ENCODE measurements at regions not wholly inside any gene's neighbourhood (a gene's known extent, or its start where the extent isn't known, plus 50 kb on each side); places are given as distances from the start of the nearest gene placed in this dataset.

GRCh38 chr16:73563709-73564108, 515.8 kb upstream of the ZFHX3 start:
- DNase-seq: no peak

- no peak for DNase-seq
Observed at GRCh38 chr16:73560497-73560896, 512.6 kb upstream of the ZFHX3 start.

GRCh38 chr16:73558219-73558618, 510.3 kb upstream of the ZFHX3 start:
- no peak for DNase-seq

GRCh38 chr16:73553941-73554660, 506.2 kb upstream of the ZFHX3 start:
- no peak for DNase-seq

- no peak for DNase-seq
Observed at GRCh38 chr16:73549984-73550631, 502.2 kb upstream of the ZFHX3 start.

- DNase-seq: no peak
Observed at GRCh38 chr16:73547552-73548403, 499.9 kb upstream of the ZFHX3 start.

GRCh38 chr16:73546341-73546845, 498.5 kb upstream of the ZFHX3 start:
- no peak for DNase-seq

- DNase-seq: no peak
Observed at GRCh38 chr16:73545755-73546154, 497.8 kb upstream of the ZFHX3 start.

- no peak for DNase-seq
Observed at GRCh38 chr16:73545290-73545689, 497.4 kb upstream of the ZFHX3 start.

- no peak for DNase-seq
Observed at GRCh38 chr16:73544826-73545225, 496.9 kb upstream of the ZFHX3 start.

- DNase-seq: no peak
Observed at GRCh38 chr16:73543970-73544599, 496.2 kb upstream of the ZFHX3 start.

- DNase-seq: no peak
Observed at GRCh38 chr16:73543331-73543969, 495.5 kb upstream of the ZFHX3 start.

- DNase-seq: no peak
Observed at GRCh38 chr16:73542885-73543284, 495.0 kb upstream of the ZFHX3 start.

GRCh38 chr16:73537921-73538320, 490.0 kb upstream of the ZFHX3 start:
- DNase-seq: no peak

- no peak for DNase-seq
Observed at GRCh38 chr16:73536931-73537330, 489.0 kb upstream of the ZFHX3 start.

GRCh38 chr16:73531021-73531420, 483.1 kb upstream of the ZFHX3 start:
- DNase-seq: no peak

- DNase-seq: no peak
Observed at GRCh38 chr16:73530529-73530928, 482.6 kb upstream of the ZFHX3 start.

- DNase-seq: no peak
Observed at GRCh38 chr16:73529303-73530012, 481.5 kb upstream of the ZFHX3 start.

GRCh38 chr16:73527187-73527586, 479.3 kb upstream of the ZFHX3 start:
- no peak for DNase-seq

- no peak for DNase-seq
Observed at GRCh38 chr16:73526011-73526804, 478.3 kb upstream of the ZFHX3 start.

- DNase-seq: no peak
Observed at GRCh38 chr16:73523209-73523608, 475.3 kb upstream of the ZFHX3 start.

Measured in suppressor macrophage treated with lipopolysaccharide for 4 hours (primary cell).